ENCODE measurements at regions not wholly inside any gene's neighbourhood (a gene's known extent, or its start where the extent isn't known, plus 50 kb on each side); places are given as distances from the start of the nearest gene placed in this dataset.

DNA sequence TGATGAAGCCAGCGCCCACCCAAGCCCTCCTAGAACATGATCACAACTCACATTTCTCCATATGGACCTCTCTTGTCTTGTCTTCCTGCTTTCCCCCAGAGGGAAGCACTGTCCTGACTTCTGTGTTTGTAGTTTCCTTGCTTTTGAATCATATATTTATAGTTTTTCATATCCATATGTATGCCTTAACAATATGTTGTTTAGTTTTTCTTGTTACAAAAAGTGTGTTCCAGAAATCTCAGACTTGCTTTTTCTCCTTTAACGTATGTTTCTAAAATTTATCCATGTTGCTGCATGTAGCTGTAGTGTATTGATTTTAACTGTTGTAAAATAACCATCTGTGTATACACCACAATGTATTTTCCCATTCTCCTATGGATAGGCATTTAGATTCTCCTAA lies 182.0 kb upstream of the SMIM23 start:
- no peak for DNase-seq

DNA sequence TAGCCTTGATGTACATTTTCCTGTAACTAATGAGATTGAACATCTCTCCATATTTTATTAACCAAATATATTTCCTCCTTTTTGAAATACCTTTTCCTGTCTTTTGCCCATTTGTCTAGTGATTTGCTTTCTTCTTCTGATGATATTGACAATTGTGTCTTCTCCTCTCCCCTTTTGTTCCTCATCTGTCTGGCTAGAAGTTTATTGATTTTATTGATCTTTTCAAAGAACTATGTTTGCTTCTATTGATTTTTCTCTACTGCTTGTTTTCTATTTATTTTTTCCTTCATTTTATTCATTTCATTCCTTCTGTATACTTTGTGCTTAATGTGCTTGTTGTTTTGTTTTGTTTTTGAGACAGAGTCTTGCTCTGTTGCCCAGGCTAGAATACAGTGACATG lies 181.4 kb upstream of the SMIM23 start:
- DNase-seq = no peak

DNA sequence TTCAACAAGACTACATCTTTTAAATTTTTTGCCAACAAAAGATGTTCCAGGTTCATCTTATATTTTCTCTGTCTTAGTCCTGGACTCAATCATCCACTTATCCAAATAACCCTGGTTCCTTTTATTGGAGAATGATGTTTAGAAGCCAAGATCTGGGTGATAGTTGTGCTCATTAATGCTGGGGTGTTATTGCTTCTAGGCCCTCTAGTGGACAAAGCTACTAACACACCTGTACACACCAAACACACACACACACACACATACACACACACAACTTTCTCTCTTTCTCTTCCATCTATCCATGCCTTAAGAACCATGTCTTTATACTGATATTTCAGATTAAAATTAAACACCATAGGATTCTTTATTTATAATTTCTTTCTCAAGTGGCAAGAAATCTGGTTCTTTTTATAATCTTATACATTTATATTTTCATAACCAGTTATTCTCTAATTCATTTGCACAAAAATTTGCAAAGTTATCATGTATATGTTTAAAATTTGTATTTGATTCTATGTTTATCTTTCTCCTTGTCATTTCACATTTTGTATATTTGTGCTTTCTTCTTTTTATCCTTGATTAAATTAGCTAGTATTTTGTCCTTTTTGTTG lies 179.1 kb upstream of the SMIM23 start:
- no peak for DNase-seq

DNA sequence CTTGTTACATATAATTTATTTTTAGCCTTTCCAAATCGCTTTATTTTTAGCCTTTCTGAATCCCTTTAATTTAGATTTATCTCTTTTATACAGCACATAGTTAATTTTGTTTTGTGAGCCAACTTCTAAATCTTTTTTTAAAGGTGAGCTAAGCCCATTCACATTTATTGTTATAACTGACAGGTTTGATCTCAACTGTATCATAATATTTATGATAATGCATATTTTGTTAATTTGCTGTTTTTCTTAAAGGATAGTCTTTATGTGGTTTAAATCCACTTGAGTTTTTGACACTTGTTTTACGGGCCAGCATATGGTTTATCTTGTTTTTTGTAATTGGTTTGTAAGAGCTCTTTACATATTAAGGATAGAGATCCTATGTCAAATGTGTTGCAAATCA lies 177.8 kb upstream of the SMIM23 start:
- DNase-seq = no peak

DNA sequence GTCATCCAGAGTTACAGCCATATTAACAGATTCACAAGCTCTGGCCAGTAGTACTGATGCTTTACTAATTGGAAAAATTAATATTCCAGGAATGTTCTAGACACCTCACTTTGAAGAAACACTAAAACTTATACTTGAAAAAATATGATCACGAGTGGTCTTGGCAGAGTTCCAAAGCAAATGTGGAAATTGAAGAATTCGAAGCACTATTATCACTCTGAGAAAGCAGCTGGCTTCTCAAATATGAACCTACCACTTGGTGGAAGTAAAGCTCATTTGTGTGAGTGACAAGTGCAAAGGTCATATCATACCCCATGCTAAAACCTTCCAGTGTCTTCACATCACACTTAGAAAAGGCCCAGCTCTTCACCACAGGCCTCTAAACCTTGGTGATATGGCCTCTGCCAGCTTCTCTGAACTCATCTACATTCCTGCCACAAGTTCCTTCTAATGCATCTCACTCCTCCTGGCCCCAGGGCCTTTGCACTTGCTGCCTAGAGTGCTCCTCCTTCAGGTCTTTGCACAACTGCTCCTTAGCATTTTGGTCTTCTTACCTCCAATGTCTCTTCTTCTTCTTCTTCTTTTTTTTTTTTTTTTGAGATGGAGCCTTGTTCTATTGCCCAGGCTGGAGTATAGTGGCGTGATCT lies 175.7 kb upstream of the SMIM23 start:
- no peak for DNase-seq

DNA sequence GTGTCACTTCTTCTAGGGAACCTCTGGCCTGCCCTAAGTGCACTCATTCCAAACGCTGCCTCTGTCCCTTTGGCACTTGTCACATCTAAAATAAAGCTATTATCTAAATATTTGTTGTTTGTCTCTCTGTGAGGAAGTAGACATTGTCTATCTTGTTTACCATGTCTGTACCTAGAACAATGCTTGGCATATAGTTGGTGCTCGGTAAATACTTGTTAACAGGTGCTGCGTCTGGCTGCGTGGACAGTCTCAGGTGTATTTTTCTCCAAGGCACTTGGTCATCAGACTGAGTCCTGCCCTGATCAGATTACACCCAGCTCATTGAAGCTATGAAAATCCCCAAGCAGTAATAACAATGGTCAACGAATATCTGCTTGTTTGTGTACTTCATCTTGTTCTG lies 174.9 kb upstream of the SMIM23 start:
- DNase-seq = no peak

DNA sequence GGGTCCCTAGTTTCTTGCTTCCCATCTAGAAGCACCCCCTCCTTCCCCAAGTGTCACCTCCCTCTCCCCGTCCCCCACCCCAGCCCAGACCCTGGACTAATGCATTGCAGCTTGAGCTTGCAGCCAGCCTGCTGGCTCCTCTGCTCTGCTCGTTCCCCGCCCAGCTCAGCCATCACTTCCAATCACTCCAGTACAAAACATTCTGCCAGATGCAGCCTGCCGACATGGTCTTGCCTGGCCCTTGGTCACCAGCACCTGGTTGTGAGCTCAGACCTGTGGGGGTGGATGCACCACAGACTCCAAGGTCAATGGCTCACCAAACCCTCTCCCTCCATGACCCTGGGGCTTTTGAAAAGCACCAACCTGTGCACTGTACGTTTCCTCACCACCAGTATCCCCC lies 172.9 kb upstream of the SMIM23 start:
- DNase-seq = no peak

DNA sequence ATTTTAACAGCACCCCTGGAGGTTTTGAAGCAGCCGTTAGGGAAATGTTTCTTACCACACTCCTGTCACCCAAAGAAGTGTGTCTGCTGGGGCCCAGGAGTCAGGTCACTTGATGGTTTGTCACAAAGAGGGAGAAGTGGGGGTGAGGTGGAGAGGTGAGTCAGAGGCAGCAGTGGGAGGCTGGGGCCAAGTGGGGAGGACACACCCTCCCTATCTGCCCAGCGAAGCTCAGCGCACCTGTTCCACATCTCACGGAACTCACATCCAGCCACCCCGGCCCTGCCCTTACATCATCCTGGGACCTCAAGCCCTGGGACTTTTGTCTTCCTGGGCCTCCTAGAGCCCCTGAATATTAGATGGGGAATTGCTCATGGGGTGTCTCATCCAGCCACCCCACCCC lies 171.1 kb upstream of the SMIM23 start:
- DNase-seq = no peak

DNA sequence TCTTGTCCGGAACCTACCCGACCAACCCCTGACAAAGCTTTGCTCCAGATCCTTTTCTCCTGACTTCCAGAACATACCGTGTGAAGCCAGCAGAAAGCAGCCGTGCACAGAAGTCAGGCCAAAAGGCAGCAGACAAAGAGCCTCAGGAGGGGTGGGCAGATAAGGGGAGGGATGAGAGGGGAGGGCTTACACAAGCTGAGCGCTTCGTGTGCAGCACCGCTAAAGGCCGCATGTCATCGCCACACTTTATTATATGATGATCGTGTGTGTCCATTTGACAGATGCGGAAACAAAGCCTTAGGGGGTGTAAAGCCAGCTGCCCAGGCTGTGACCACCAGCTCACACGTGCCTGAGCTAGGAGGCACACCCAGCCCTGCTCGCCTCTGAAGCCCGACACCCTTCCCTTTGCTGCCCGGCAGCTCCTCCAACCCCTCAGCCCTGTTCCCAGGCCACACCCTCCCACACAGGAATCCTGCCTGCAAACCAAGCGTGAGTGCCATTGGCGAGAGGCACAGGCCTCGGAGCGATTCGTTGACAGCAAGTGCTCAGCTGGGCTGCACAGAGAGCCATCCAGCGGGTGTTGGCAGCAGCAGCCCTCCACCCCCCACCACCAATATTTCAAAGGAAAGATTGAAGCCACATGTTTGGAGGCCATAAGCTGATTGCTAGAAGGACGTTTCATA lies 170.5 kb upstream of the SMIM23 start:
- peak in 1 of 3 donors; percentile 80 for DNase-seq

DNA sequence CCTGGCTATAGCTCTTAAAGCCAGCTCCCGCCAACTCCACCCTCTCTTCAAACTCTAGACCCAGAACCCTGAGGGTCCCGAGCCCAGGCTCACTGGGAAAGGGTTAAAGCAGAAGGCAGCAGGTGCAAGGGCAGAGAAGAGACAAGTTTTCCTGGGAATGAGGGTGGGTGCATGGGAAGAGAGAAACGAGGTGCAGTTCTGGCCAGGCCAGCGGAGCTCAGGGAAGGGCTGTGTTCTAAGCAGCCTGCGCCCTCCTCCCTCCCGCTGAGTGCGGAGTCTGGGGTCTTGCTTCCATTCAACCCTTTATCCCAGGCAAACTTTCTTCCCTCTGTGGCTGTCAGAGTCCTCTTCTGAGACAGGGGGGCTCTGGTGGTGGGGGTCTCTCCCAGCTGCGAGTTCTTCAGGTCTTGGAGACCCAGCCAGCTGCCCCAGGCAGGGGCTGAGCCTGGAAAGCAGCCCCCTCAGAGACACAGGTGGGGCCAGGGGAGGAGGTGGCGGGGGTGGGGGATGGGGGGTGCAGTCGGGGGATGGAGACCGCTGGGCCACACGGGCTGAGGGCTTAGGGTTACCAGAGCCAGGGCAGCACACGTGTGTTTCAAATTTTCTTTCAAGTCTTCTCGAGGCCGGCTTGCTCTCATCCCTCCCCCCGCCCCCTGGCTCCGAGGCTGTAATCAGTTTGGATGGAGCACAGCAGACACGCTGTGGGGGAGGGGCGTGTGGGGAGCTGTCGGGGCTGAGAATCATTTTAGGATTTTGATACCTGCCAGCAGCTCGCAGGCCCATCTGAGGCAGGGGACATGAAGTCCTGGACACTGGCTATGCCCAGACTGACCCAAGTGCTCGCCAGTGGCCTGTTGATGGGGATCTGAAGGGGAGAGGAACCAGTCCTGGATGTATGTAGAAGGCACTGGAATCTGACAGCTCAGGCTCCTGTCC lies 169.6 kb upstream of the SMIM23 start:
- no peak for DNase-seq

DNA sequence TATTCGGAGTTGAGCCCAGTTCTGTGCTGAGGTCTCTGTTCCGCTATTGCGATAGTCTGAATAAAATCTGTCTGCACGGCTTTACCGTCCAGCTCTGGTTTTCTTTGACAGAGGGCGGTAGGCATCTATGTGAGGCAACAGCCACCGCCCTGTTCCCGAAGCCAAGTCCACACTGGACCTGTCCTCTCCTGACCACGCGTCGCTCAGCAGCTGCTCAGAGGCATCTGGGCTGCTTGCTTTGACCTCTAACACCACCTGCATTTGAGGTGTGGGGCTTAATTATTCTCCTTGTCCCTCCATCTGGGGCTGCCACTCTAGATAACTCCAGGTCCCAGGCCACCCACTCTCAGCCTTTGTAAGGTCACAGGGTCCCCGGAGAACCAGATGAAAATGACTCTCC lies 168.4 kb upstream of the SMIM23 start:
- DNase-seq = no peak

DNA sequence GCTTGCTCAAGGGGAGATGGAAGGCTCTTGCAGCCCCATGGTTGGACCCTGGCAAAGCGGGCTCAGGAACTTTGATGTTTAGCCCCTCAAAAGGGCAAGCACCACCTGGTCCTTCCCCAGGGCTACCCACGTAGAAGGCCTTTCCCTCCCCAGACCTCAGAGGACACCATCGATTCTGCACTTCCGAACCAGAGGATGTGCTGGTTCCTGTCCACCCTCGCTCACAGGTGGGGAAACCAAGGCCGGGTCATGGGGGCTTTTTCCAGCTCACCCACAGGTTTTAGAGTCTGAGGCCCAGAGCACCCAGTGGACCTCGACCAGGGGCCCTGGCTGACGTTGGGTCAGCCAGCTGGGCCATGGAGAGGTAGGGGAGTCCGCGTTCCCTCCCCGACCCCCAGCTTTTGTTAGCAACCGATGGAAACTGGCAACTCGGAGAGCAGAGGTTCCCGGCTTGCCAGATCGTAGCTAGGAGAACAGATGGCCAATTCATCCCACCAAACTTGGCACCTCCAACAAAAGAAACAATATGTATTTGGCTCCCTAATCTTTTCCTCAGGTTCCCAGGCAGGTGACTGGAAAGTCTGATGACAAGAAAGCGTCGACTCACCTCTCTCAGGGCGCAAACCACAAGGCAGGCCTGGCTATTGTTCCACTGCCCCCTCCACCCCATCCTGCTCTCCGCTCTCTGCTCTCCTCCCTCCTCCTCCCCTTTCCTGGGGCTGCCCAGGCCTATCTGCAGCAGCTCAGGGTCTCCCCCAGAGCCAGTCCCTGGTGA lies 167.6 kb upstream of the SMIM23 start:
- no peak for DNase-seq

DNA sequence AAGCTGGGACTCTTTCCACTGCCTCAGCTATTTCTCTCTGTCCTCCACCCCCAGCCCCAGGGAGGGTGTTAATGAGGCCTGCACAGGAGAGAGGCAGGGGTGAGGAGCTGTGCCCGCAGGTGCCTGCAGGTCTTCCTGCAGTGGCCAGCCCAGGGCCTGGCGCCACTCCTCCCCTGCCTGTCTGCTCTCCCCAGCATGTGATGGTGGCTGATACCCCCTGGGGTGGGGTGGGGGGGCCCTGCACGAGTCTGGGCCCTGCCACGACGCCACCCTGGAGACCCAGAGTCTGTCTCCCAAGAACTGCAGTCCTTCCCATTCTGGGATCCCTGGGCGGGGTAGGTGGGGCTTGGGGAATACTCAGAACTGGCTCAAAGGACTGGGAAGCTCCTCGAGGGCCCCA lies 166.4 kb upstream of the SMIM23 start:
- DNase-seq = no peak

DNA sequence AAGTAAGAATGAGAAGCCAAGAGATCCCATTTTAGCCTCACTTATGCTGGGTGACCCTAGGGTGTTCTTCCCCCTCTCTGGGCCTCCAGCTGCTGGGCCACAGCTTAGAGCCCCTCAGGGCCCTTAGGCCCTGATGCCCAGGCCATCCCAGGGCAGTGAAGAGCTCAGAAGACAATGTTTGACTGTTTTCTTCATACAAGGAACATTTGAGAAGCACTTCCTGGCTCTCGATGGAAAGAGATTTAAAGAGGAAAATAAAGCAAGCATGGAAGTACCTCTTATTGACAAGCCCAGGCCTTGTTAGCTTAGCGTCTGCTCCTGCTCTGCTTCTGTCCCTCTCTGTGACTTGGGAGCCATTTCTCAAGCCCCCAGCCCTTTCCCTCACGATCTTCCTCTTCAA lies 165.9 kb upstream of the SMIM23 start:
- no peak for DNase-seq

DNA sequence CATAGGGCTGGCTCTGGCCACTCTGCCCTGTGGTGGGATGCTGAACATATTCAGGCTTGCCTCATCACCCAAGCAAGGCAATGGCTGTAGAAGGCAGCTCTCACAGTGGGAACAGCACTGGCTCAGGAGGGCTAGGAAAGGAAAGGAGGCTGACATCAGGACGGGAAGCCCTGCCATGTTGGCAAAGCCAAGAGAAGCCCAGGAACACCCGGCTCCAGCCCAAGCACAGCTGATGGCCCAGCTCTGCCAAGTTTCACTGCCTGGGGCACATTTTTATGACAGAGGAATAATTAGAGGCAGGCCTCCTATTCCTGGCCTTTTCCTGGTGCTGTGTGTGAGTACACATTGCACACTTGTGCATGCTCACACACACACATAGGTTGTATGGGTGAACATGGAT lies 163.6 kb upstream of the SMIM23 start:
- DNase-seq = no peak

DNA sequence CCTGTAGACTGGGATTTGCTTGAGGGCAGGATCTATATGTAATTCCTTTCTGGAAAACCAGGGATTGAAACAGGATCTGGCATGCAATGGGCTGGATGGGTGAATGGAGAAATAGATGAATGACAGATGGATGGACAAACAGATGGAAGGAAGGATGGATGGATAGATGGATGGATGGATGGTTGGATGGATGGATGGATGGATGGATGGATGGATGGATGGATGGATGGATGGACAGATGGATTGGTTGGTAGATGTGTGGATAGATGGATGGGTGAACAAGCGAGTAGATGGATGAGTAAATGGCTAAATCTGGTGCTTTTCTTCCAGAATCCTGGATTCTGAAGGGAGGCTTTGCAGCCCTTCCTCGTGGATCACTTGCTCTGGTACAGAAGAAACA lies 162.5 kb upstream of the SMIM23 start:
- DNase-seq = no peak

DNA sequence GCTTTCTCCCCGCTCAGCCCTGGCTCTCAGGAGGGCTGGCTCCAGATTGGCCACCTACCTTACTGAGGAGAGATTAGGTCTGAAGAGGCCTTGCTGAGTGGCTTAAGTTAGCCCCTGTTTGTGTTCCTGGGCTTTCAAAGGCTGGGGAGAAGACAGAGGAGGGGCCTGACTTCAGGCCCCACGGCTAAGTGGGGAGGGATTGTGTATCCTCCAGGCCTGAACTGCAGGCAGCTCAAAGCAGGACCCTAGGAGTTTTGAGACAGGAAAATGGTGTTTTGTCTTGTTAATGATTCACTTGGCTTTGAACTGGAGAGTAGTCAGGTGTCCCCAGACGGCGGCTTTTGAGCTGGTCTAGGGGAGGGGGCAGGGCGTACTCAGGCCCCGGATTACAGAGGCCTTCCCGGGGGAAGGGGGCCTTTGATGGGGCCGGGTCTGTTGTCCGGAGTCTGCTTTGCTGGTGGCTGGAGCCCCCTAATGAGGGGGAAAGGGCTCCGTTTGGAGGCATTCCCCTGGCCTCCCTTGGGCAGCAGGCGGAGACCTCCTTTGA lies 162.0 kb upstream of the SMIM23 start:
- no peak for DNase-seq

DNA sequence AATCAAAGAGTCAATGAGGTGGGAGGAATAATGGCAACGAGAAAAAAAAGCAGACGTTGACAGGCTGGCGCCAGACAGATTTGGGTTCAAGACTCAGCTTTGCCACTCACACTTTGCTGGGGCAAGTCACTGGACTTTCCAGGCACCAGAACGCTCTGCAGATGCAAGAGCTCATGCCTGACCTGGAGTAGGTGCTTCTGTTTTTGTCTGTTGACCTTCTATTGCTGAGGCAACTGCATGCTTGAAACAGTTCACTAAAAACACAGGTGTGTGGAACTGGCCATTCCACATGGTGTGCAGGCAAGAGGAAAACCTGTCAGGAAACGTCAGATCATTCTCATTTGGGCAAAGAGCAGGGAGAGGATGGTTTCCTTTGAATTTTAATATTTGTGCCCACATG lies 161.2 kb upstream of the SMIM23 start:
- no peak for DNase-seq

DNA sequence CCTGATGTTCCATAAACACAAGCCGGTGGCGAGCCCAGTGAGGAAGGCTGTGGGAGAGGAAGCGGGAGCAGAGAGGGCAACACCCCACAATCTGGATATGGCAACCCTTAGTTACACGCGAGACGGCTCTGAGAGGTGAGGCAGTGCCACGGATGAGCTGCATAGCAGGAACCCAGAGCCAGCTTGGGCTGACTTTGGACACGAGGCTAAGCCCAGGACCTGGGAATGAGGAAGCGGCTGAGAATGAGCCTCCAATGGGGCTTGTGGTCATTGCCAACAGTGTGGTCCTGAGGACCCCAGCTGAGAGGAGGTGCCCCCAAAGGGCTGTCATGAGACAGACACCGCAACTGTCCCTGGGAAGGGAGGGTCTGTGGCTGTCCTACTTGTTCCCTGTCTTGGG lies 160.0 kb upstream of the SMIM23 start:
- no peak for DNase-seq

DNA sequence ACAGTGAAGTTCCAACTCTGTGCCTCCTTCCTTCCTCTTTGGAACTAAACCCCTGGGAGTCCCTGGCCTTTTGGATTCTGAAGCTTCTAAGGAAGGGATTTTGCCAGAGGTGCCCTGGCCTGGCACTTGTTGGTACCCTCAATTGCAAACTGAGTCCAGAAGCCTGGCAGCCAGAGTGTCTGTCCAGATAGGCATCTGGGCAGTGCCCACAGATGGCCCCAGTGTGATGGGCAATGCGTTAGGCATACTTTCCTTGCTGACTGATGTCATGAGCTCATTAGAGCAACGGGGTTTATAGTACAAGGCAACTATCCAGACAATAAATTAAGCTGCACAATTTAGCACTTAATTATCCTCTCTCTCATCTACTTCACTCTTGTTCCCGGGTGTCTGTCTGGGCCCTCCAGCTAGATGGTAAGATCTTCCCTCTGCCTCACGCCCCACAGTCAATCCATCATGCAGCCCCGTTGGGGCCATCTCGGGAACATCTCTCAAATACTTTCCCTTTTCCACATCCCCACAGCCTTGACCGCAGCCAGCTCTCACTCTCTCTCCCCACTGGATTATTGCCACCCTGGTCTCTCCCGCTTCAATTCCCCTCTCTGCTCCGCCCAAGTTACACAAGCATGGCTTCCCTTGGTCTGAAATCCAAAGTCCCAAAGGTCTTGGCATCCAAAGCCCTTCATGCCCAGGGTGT lies 157.5 kb upstream of the SMIM23 start:
- no peak for DNase-seq

DNA sequence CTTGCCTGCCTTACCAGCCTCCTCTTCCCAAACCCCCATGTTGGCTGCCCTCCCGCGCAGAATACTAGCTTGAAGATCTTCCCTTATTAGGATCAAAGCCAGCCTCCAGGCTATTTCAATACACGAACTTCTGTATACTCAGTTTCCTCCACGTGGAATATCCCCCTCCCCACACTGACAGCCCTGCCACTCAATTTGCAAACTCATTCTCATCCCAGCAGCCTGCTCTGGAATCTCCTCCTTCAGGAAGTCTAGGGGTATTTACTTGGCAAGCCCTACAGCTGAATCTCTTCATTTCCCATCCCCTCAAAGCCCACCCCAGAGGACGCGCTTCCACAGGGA lies 157.0 kb upstream of the SMIM23 start:
- no peak for DNase-seq
